SJSA1 (cell line): ENCODE measurements at regions not wholly inside any gene's neighbourhood (a gene's known extent, or its start where the extent isn't known, plus 50 kb on each side); places are given as distances from the start of the nearest gene placed in this dataset.
"Not testable (repeated sequence)": the region's sequence is repeated elsewhere in the genome, so short reads cannot be mapped to it uniquely, and the experiment has no call there.

ENCODE experiments used
- DNase-seq, 2 experiments: peaks; one replicate each; pipeline ENCODE4 v3.0.0-alpha.2; 2015 to 2020; ENCODE audit warnings: low spot score in 2 of 2, low read depth in 1 of 2
- H3K27ac ChIP-seq: fragments of 250-450 bp; sonication (Bioruptor Pico); 2 replicates; pipeline ENCODE4 v1.5.1; 2020; ENCODE audit warnings: mild to moderate bottlenecking, moderate library complexity
- H3K27me3 ChIP-seq: fragments of 250-450 bp; sonication (Bioruptor Pico); replicated peaks from 2 replicates; pipeline ENCODE4 v1.5.1; 2020; ENCODE audit warnings: mild to moderate bottlenecking, moderate library complexity
- H3K36me3 ChIP-seq: fragments of 250-450 bp; sonication (Bioruptor Pico); 2 replicates; pipeline ENCODE4 v1.5.1; 2020; ENCODE audit warnings: mild to moderate bottlenecking
- H3K4me1 ChIP-seq: fragments of 250-450 bp; sonication (Bioruptor Pico); replicated peaks from 2 replicates; pipeline ENCODE4 v1.6.1; 2021; ENCODE audit warnings: mild to moderate bottlenecking
- H3K4me3 ChIP-seq: fragments of 250-450 bp; sonication (Bioruptor Pico); 2 replicates; pipeline ENCODE4 v1.5.1; 2020; ENCODE audit warnings: mild to moderate bottlenecking
- H3K9me3 ChIP-seq: fragments of 250-450 bp; sonication (Bioruptor Pico); replicated peaks from 2 replicates; pipeline ENCODE4 v1.5.1; 2020; ENCODE audit warnings: mild to moderate bottlenecking

- DNase-seq, result peak in 1 of 2 experiments; percentile 4
- Histone ChIP-seq H3K4me3 (no peak overlapping the region), H3K27ac (peak overlapping the region; percentile 55), H3K27me3 (no peaks in the 10 kb centered on the region), H3K4me1 (no peaks in the 10 kb centered on the region), H3K36me3 (no peaks in the 10 kb centered on the region), H3K9me3 (peaks cover 9% of the 10 kb centered on the region)
These were observed 194.7 kb upstream of the KIF2B start for GRCh38 chr17:53628011-53628410.

- Histone ChIP-seq H3K27me3 (no peaks in the 10 kb centered on the region), H3K27ac (peak overlapping the region; percentile 55), H3K36me3 (no peaks in the 10 kb centered on the region), H3K4me1 (no peaks in the 10 kb centered on the region), H3K9me3 (peaks cover 9% of the 10 kb centered on the region), H3K4me3 (no peak overlapping the region)
- DNase-seq, result peak in 1 of 2 experiments; percentile 11
These were observed 195.2 kb upstream of the KIF2B start for GRCh38 chr17:53627511-53627910.

- no peak for DNase-seq
- 0 out of 2 replicates have a peak overlapping the region, but pooled peaks have one; percentile 55 for H3K27ac ChIP-seq
These were observed 196.4 kb upstream of the KIF2B start for GRCh38 chr17:53626286-53626685.

GRCh38 chr17:53619025-53619424, 203.7 kb upstream of the KIF2B start:
- H3K9me3 ChIP-seq, result peaks cover 5% of the 10 kb centered on the region; the same call in 1 of the 2 replicates
- H3K27me3 ChIP-seq, result no peaks in the 10 kb centered on the region
- H3K4me1 ChIP-seq, result no peaks in the 10 kb centered on the region
- H3K27ac ChIP-seq, result no peak overlapping the region
- DNase-seq, result no peak
- no peak overlapping the region for H3K4me3 ChIP-seq
- no peaks in the 10 kb centered on the region for H3K36me3 ChIP-seq

More at GRCh38 chr17:53626286-53626685, 196.4 kb upstream of the KIF2B start:
- H3K36me3 ChIP-seq, result no peaks in the 10 kb centered on the region
- H3K4me3 ChIP-seq, result no peak overlapping the region
- H3K9me3 ChIP-seq, result peaks cover 7% of the 10 kb centered on the region
- no peaks in the 10 kb centered on the region for H3K4me1 ChIP-seq
- no peaks in the 10 kb centered on the region for H3K27me3 ChIP-seq

- H3K9me3 ChIP-seq, result peaks cover 10% of the 10 kb centered on the region
- not testable (repeated sequence) for DNase-seq, H3K27ac ChIP-seq, H3K4me3 ChIP-seq, H3K27me3 ChIP-seq, H3K36me3 ChIP-seq, H3K4me1 ChIP-seq
These were observed 214.5 kb upstream of the KIF2B start for GRCh38 chr17:53608208-53608607.

- DNase-seq, result no peak
- H3K4me1 ChIP-seq, result no peaks in the 10 kb centered on the region
- H3K27me3 ChIP-seq, result no peaks in the 10 kb centered on the region
- H3K36me3 ChIP-seq, result no peaks in the 10 kb centered on the region
- H3K27ac ChIP-seq, result no peak overlapping the region
- peaks cover 11% of the 10 kb centered on the region for H3K9me3 ChIP-seq
- H3K4me3 ChIP-seq, result no peak overlapping the region
These were observed 215.3 kb upstream of the KIF2B start for GRCh38 chr17:53607475-53607874.

GRCh38 chr17:53588317-53588716, 234.4 kb upstream of the KIF2B start:
- Histone ChIP-seq H3K36me3 (no peaks in the 10 kb centered on the region), H3K9me3 (peaks cover 10% of the 10 kb centered on the region; the same call in 1 of the 2 replicates), H3K4me3 (no peak overlapping the region), H3K4me1 (no peaks in the 10 kb centered on the region), H3K27me3 (no peaks in the 10 kb centered on the region), H3K27ac (no peak overlapping the region)
- no peak for DNase-seq

- H3K27me3 ChIP-seq, result no peaks in the 10 kb centered on the region
- no peaks in the 10 kb centered on the region for H3K4me1 ChIP-seq
- no peak overlapping the region for H3K4me3 ChIP-seq
- no peaks in the 10 kb centered on the region for H3K36me3 ChIP-seq
- DNase-seq, result no peak
- H3K9me3 ChIP-seq, result no peaks in the 10 kb centered on the region
- H3K27ac ChIP-seq, result no peak overlapping the region
These were observed 248.7 kb upstream of the KIF2B start for GRCh38 chr17:53574038-53574437.

- H3K27ac ChIP-seq, result no peak overlapping the region
- H3K27me3 ChIP-seq, result no peaks in the 10 kb centered on the region
- no peaks in the 10 kb centered on the region for H3K4me1 ChIP-seq
- no peak overlapping the region for H3K4me3 ChIP-seq
- no peaks in the 10 kb centered on the region for H3K36me3 ChIP-seq
- DNase-seq, result no peak
- H3K9me3 ChIP-seq, result no peaks in the 10 kb centered on the region
These were observed 251.4 kb upstream of the KIF2B start for GRCh38 chr17:53571342-53571741.

DNA sequence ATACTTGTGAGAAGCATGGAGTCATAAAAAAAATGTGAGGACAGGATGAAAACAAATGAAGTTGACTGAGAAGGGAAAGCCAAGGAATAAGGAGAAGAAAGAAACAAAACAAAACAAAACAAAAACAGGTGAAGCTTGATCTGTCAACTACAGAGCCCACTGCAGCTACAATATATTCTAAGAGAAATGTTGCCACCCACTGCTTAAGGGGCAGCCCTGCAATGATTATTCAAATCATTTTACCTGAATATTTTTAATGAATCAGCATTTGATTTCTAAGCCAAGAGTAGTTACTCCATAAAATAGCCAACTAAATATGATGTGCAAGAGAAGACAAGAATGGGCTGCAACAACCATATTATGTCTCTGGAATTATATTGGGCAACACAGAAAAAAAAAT, 252.0 kb upstream of the KIF2B start:
- Histone ChIP-seq H3K4me3 (no peak overlapping the region), H3K36me3 (no peaks in the 10 kb centered on the region), H3K27me3 (no peaks in the 10 kb centered on the region), H3K27ac (no peak overlapping the region), H3K4me1 (no peaks in the 10 kb centered on the region), H3K9me3 (peaks cover 4% of the 10 kb centered on the region; the same call in 1 of the 2 replicates)
- DNase-seq, result no peak

DNA sequence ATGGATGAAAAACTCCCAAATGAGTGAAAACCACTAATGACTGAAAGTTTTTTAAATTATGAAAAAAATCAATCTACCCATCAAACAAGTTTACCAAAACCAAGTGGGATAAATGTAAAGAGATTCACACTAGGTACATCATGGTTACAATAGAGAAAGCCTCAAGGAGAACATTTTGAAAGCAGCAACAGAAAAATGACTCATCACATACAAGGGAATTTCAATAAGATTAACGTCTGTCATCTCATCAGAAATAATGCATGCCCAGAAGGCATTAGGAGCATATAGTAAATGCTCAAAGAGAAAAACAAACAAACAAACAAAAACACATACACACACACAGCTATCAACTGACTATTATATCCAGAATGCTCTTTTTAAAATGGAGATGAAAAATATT, 261.8 kb upstream of the KIF2B start:
- DNase-seq, result no peak

GRCh38 chr17:53548252-53548651, 274.5 kb upstream of the KIF2B start:
- no peaks in the 10 kb centered on the region for H3K4me1 ChIP-seq
- no peaks in the 10 kb centered on the region; the same call in 1 of the 2 replicates for H3K9me3 ChIP-seq
- H3K36me3 ChIP-seq, result no peaks in the 10 kb centered on the region
- H3K27ac ChIP-seq, result no peak overlapping the region
- no peaks in the 10 kb centered on the region for H3K27me3 ChIP-seq
- no peak overlapping the region for H3K4me3 ChIP-seq
- DNase-seq, result no peak

More for the DNA sequence above, 261.8 kb upstream of the KIF2B start:
- peaks cover 8% of the 10 kb centered on the region for H3K9me3 ChIP-seq
- H3K27ac ChIP-seq, result no peak overlapping the region
- H3K27me3 ChIP-seq, result no peaks in the 10 kb centered on the region
- H3K4me1 ChIP-seq, result no peaks in the 10 kb centered on the region
- H3K4me3 ChIP-seq, result no peak overlapping the region
- H3K36me3 ChIP-seq, result no peaks in the 10 kb centered on the region

DNA sequence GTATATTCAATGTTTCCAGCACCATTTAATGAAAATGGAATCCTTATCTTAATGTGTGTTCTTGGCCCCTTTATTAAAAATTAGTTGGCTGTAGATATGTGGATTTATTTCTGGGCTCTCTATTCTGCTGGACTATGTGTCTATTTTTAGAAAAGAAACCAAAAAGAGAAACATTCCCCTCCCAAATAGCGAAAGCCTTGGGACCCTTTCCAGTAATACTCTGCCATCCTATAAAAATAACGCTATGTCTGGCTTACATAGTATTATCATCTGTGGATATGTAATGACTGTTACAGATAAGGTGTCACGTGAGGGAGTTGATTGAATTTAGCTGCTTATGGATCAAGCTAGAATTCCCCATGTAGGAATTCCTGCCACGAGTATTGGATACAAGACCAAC, 279.3 kb upstream of the KIF2B start:
- H3K4me1 ChIP-seq, result no peaks in the 10 kb centered on the region
- DNase-seq, result no peak
- no peaks in the 10 kb centered on the region; the same call in 1 of the 2 replicates for H3K9me3 ChIP-seq
- no peaks in the 10 kb centered on the region for H3K27me3 ChIP-seq
- H3K4me3 ChIP-seq, result no peak overlapping the region
- no peaks in the 10 kb centered on the region for H3K36me3 ChIP-seq
- H3K27ac ChIP-seq, result no peak overlapping the region

- H3K9me3 ChIP-seq, result no peaks in the 10 kb centered on the region; the same call in 1 of the 2 replicates
- no peaks in the 10 kb centered on the region for H3K4me1 ChIP-seq
- no peak for DNase-seq
These were observed 284.6 kb upstream of the KIF2B start for GRCh38 chr17:53538129-53538617.

GRCh38 chr17:53527473-53527872, 295.3 kb upstream of the KIF2B start:
- H3K4me3 ChIP-seq, result no peak overlapping the region
- DNase-seq, result no peak
- no peaks in the 10 kb centered on the region for H3K27me3 ChIP-seq
- no peaks in the 10 kb centered on the region for H3K4me1 ChIP-seq
- no peaks in the 10 kb centered on the region for H3K36me3 ChIP-seq
- peaks cover 2% of the 10 kb centered on the region; the same call in 1 of the 2 replicates for H3K9me3 ChIP-seq
- H3K27ac ChIP-seq, result no peak overlapping the region

More at GRCh38 chr17:53538129-53538617, 284.6 kb upstream of the KIF2B start:
- no peaks in the 10 kb centered on the region for H3K27me3 ChIP-seq
- no peak overlapping the region for H3K27ac ChIP-seq
- H3K36me3 ChIP-seq, result no peaks in the 10 kb centered on the region
- H3K4me3 ChIP-seq, result no peak overlapping the region
